ENCODE measurements at regions not wholly inside any gene's neighbourhood (a gene's known extent, or its start where the extent isn't known, plus 50 kb on each side); places are given as distances from the start of the nearest gene placed in this dataset.

- H3K27ac ChIP-seq (ENCODE audit: insufficient read depth, low read depth, low read length): no peak overlapping the region
- dilution Hi-C loops (cut with MboI; ENCODE audit: extremely low pct_ligation_motif_present, low sequenced_read_pairs) (no loop called here), intact Hi-C loops (cut with micrococcal nuclease) (no loop called here)
- no TSS peak for BruUV-seq (replicated peaks)
- no peak overlapping the region for H3K4me2 ChIP-seq (ENCODE audit: insufficient read depth, low read length)
- TF ChIP-seq POLR2A (IDR thresholded peaks at IDR 0.05; ENCODE audit: low read depth, low read length) (no peak), MYC (IDR thresholded peaks at IDR 0.05; ENCODE audit: low read depth, low read length) (no peak), GATA2 (IDR thresholded peaks at IDR 0.05; ENCODE audit: insufficient read depth, insufficient read length, low read depth, low read length) (no peak), EZH2 (IDR thresholded peaks at IDR 0.05; ENCODE audit: borderline replicate concordance, low read depth, low read length, severe bottlenecking) (no peak), POLR2AphosphoS5 (IDR thresholded peaks at IDR 0.05; ENCODE audit: insufficient read depth, low read depth, low read length) (no peak), FOS (IDR thresholded peaks at IDR 0.05; ENCODE audit: borderline replicate concordance, insufficient read depth, low read length) (no peak), MAX (IDR thresholded peaks at IDR 0.05; ENCODE audit: insufficient read depth, insufficient read length) (no peak), JUN (IDR thresholded peaks at IDR 0.05; ENCODE audit: borderline replicate concordance, insufficient read depth, insufficient read length, low read depth) (no peak)
- TF ChIP-seq, protein P1, sequence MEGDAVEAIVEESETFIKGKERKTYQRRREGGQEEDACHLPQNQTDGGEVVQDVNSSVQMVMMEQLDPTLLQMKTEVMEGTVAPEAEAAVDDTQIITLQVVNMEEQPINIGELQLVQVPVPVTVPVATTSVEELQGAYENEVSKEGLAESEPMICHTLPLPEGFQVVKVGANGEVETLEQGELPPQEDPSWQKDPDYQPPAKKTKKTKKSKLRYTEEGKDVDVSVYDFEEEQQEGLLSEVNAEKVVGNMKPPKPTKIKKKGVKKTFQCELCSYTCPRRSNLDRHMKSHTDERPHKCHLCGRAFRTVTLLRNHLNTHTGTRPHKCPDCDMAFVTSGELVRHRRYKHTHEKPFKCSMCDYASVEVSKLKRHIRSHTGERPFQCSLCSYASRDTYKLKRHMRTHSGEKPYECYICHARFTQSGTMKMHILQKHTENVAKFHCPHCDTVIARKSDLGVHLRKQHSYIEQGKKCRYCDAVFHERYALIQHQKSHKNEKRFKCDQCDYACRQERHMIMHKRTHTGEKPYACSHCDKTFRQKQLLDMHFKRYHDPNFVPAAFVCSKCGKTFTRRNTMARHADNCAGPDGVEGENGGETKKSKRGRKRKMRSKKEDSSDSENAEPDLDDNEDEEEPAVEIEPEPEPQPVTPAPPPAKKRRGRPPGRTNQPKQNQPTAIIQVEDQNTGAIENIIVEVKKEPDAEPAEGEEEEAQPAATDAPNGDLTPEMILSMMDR (IDR thresholded peaks at IDR 0.05; ENCODE audit: extremely low read depth in 1 of 2, insufficient read depth in 1 of 2, low read depth in 1 of 2, low read length in 2 of 2): no peak
- no peak for DNase-seq (ENCODE audit: low read depth, low spot score)
- ChIA-PET POLR2A (no interaction called here), CTCF (no interaction called here)
- peaks cover 7% of the 10 kb centered on the region for H3K9me3 ChIP-seq (replicated peaks; ENCODE audit: control insufficient read depth, insufficient read depth, low read length)
- H3K4me1 ChIP-seq (ENCODE audit: control insufficient read depth, extremely low read depth, insufficient read depth, low read length): no peaks in the 10 kb centered on the region
- no peaks in the 10 kb centered on the region for H3K36me3 ChIP-seq (ENCODE audit: control insufficient read depth in 2 of 2, extremely low read depth in 1 of 2, insufficient read depth in 2 of 2, low read length in 2 of 2)
- no peak for FAIRE-seq
- no peak overlapping the region for H3K4me3 ChIP-seq (replicated peaks in 1 of 3; ENCODE audit: insufficient read depth in 1 of 3, low read depth in 1 of 3, low read length in 3 of 3)
- no peaks in the 10 kb centered on the region for H3K27me3 ChIP-seq (ENCODE audit: control insufficient read depth in 2 of 2, insufficient read depth in 2 of 2, low read length in 2 of 2)
- no peaks in the 10 kb centered on the region for H3K79me2 ChIP-seq (ENCODE audit: control insufficient read depth, insufficient read depth, low read length)
- no peak overlapping the region for H2AFZ ChIP-seq (ENCODE audit: low read depth, low read length)
- no peaks in the 10 kb centered on the region for H4K20me1 ChIP-seq (replicated peaks; ENCODE audit: control insufficient read depth, extremely low read depth, insufficient read depth, low read length)
- no peak overlapping the region for H3K9ac ChIP-seq (replicated peaks; ENCODE audit: extremely low read depth, insufficient read depth, low read length)
- no peaks in the 10 kb centered on the region for H3K9me1 ChIP-seq (replicated peaks; ENCODE audit: control insufficient read depth, extremely low read depth, insufficient read depth, low read length)
Measured at GRCh38 chr5:164799391-164799790, 1294.0 kb downstream of the MAT2B start.

Data from endothelial cell of umbilical vein (primary cell).